ENCODE measurements at regions not wholly inside any gene's neighbourhood (a gene's known extent, or its start where the extent isn't known, plus 50 kb on each side); places are given as distances from the start of the nearest gene placed in this dataset.
"Not testable (repeated sequence)": the region's sequence is repeated elsewhere in the genome, so short reads cannot be mapped to it uniquely, and the experiment has no call there.

- in situ Hi-C loops (cut with MboI; ENCODE audit: low sequenced_read_pairs) = no loop called here
Observed at GRCh38 chr16:26491962-26492361, 574.8 kb upstream of the C16orf82 start.

GRCh38 chr16:26493751-26494150, 573.0 kb upstream of the C16orf82 start:
- in situ Hi-C loops (cut with MboI; ENCODE audit: low sequenced_read_pairs) = no loop called here

DNA sequence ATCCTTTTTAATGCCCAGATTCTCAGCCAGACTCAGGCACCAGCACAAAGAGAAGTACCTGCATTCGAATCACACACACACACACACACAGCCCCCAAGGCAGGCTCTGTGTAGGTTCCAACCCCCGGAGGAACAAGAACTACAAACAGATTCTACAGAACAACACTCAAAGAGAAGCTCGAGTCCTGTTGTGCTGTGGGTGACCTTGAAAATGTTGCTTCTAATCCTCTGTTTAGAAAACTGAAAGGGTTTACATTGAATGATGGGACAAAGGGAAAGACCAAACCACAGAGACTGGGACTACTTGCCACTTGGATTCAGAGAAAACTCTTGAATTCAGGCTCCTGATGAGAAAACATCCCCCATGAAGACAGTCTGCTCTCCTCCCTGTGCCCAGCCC, 568.8 kb upstream of the C16orf82 start:
- in situ Hi-C loops (cut with MboI; ENCODE audit: low sequenced_read_pairs) = no loop called here

- in situ Hi-C loops (cut with MboI; ENCODE audit: low sequenced_read_pairs) = no loop called here
Observed at GRCh38 chr16:26500326-26500725, 566.4 kb upstream of the C16orf82 start.

DNA sequence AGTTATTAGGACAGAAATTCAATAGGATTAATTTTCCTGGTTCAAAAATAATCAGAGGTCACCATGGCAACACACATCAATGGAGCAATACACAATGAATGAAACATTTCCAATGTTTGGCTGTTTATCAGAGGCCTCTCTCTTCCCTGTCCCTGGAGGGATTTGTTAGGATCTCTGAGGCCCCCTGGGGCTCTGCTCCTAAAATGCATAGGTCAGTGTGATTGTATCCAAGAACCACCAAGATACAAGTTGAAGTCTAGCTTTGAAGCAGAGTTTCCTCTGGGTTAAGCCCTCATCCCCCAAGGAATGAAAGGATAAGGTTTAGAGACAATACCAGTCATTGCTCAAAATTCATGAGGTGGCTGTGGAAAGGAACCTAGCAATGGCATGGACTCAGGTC, 561.2 kb upstream of the C16orf82 start:
- in situ Hi-C loops (cut with MboI; ENCODE audit: low sequenced_read_pairs) = no loop called here

GRCh38 chr16:26508946-26509345, 557.8 kb upstream of the C16orf82 start:
- in situ Hi-C loops (cut with MboI; ENCODE audit: low sequenced_read_pairs) = not testable (repeated sequence)

GRCh38 chr16:26510924-26511323, 555.8 kb upstream of the C16orf82 start:
- in situ Hi-C loops (cut with MboI; ENCODE audit: low sequenced_read_pairs) = no loop called here

DNA sequence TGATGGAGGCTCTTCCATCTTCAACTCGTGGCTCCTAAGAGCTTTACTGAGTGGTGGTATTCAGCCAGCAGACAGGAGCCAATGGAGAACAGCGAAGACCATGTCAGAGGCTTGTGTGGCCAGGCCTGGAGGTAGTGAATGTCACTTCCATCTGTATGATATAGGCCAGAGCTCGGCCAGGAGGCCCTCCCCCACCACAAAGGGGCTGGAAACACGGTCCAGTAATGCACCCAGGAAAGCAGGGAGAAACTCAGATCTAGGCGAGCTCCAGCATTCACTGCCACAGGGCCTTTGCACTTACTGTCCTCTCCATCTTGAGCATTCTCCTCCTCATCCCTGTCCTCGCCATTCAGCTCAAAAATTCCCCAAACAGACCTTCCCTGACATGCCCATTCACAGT, 555.3 kb upstream of the C16orf82 start:
- in situ Hi-C loops (cut with MboI; ENCODE audit: low sequenced_read_pairs) = no loop called here

GRCh38 chr16:26521626-26522025, 545.1 kb upstream of the C16orf82 start:
- in situ Hi-C loops (cut with MboI; ENCODE audit: low sequenced_read_pairs) = no loop called here

DNA sequence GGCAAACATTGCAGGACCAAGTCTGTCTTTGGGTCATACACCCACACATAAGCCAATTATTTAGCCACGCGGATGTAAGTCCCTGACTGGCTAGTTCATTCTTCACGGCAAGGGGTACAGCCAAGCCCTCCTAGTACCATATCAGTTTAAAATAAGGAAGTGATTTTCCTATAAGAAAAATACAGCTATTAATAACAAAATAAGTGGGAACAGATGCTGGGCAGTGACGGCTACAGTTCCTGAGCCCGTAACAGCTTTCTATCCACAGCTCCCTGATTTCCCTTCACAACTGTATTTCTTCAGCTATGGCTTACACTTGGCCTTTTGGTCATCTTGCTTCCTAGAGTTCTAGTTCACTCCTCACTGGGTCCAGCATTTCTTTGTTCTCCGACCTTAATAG, 542.4 kb upstream of the C16orf82 start:
- in situ Hi-C loops (cut with MboI; ENCODE audit: low sequenced_read_pairs) = no loop called here

- in situ Hi-C loops (cut with MboI; ENCODE audit: low sequenced_read_pairs) = no loop called here
Observed at GRCh38 chr16:26524846-26525245, 541.9 kb upstream of the C16orf82 start.

GRCh38 chr16:26525856-26526255, 540.9 kb upstream of the C16orf82 start:
- in situ Hi-C loops (cut with MboI; ENCODE audit: low sequenced_read_pairs) = no loop called here

GRCh38 chr16:26526633-26527032, 540.1 kb upstream of the C16orf82 start:
- in situ Hi-C loops (cut with MboI; ENCODE audit: low sequenced_read_pairs) = no loop called here

DNA sequence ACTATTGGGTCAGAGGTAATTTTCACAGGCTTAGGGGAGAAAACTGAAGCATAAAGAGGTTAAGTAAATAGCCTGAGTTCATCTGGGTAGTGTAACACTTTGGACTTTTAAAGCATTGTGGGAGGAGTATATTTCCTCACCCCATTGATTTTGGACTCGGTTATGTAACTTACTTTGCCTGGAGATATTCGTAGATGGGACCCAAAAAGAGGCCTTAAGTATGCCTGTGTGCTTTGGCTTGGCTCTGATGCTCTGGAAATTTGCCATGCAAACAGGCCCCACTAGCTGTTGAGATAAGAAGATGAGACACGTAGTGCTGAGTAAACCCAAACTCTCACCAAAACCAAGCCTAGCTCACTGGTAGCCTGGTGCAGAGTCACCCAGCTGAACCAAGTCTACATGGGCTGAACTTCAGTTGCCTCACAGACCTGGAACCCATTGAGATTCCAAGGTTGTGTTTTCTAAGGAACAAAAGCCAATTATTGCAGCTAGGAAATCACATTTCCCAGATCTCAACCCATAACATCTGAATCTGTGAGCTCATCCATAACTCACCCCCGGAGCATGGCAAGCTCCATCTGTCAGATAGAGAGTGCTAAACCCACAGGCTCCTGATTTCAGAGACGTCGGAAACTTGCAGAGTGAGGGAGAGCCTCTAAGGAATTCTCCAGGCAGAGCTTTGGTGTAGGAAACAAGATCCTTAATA, 536.0 kb upstream of the C16orf82 start:
- in situ Hi-C loops (cut with MboI; ENCODE audit: low sequenced_read_pairs) = no loop called here

DNA sequence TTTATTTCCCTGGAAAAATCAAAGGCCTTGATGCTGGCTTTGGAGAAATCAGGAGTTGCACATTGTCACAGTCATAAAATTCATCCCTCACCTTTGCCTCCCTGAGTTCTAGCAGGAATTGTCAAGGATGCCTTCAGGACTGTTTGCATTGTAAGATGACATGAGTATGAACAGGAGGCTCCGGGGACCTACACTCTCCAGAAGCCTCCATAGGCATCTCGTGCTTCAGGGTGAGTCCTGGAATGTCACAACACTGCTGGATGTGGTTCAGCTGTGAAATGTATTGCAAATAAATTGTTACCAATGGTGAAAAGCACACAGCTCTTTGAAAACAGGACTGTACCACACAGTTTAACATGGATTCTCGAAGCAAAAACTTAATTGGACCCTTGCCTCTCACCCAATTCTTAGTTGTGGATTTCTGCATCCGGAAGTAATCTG, 535.4 kb upstream of the C16orf82 start:
- in situ Hi-C loops (cut with MboI; ENCODE audit: low sequenced_read_pairs) = no loop called here

DNA sequence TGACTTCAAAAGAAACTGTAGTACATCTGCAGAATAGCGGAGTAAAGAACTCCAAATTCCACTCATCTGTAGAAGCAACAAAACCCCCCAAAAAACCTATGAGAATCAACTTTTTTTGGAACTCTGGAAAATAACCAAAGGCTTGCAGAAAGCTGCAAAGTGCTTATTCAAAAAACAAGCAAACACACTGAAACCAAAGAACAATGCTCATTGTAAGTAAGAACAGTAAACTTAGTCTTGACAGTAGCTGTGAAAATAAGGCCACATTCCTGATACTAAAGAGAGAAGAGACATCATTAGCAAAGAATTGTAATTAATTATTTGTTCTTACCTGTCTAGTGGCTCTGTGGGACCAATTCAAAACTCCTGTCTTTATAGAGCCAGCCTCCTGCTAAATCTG, 534.3 kb upstream of the C16orf82 start:
- in situ Hi-C loops (cut with MboI; ENCODE audit: low sequenced_read_pairs) = no loop called here

- in situ Hi-C loops (cut with MboI; ENCODE audit: low sequenced_read_pairs) = no loop called here
Observed at GRCh38 chr16:26542198-26542597, 524.5 kb upstream of the C16orf82 start.

- in situ Hi-C loops (cut with MboI; ENCODE audit: low sequenced_read_pairs) = no loop called here
Observed at GRCh38 chr16:26546573-26546972, 520.2 kb upstream of the C16orf82 start.

DNA sequence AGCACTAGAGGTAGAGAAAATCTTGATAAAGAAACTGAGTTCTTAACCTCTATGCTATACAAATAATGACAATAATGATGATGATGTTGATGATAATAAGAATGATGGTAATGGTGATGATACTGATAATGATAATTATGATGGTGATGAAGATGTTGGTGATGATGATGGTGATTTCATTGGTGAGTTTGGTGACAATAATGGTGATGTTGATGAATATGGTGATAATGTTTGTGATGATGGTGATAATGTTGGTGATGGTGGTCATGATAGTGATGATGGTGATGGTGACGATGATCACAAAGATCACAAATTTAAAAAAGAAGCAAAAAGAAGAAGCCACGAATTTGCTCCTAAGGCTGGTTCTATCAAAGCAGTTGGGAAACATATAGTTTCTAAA, 519.0 kb upstream of the C16orf82 start:
- in situ Hi-C loops (cut with MboI; ENCODE audit: low sequenced_read_pairs) = no loop called here

DNA sequence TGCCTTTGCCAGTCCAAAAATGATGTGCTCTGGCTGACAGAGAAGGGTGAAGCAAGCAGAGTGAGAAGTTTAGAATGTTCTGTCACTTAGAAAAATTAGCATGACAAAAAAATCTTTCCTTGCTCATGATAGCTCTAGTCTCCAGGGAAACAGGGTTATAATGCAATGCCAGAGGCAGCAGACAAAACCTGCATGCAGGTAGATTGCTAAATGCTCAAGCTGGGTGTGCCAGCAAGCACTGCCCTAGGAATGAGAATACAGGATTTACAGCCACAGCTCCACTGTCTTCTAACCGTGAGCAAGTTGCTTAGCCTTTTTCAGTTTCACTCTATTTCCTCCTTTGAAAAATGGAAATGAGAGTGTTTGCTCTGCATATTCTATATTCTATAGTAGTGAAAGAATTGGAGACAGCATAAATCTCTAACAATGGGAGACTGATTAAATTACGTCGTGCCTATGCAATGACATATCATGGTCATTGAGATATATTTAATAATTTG, 516.6 kb upstream of the C16orf82 start:
- in situ Hi-C loops (cut with MboI; ENCODE audit: low sequenced_read_pairs) = no loop called here

- in situ Hi-C loops (cut with MboI; ENCODE audit: low sequenced_read_pairs) = no loop called here
Observed at GRCh38 chr16:26554030-26554429, 512.7 kb upstream of the C16orf82 start.

GRCh38 chr16:26561303-26561702, 505.4 kb upstream of the C16orf82 start:
- in situ Hi-C loops (cut with MboI; ENCODE audit: low sequenced_read_pairs) = no loop called here

DNA sequence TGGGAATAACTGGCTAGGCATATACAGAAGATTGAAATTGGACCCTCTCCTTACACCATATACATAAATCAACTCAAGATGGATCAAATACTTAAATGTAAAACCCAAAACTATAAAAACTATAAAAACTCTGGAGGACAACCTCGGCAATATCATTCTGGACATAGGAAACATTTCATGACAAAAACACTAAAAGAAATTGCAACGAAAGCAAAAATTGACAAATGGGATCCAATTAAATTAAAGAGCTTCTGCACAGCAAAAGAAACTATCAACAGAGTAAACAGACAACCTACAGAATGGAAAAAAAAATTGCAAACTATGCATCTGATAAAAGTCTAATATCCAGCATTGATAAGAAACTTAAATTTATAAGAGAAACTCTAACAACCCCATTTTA, 503.7 kb upstream of the C16orf82 start:
- in situ Hi-C loops (cut with MboI; ENCODE audit: low sequenced_read_pairs) = no loop called here

Measured in HL-60/S4 treated with retinoic acid at 250 ng/mL for 4 days and 3 days (cell line).